Jurkat, Clone E6-1 (cell line): ENCODE measurements at regions not wholly inside any gene's neighbourhood (a gene's known extent, or its start where the extent isn't known, plus 50 kb on each side); places are given as distances from the start of the nearest gene placed in this dataset.
"Not testable (repeated sequence)": the region's sequence is repeated elsewhere in the genome, so short reads cannot be mapped to it uniquely, and the experiment has no call there.

Source experiments
- DNase-seq: peaks from one replicate; pipeline ENCODE4 v3.0.0-alpha.2; 2011; ENCODE audit warnings: low read depth, low spot score
- H3K4me3 ChIP-seq: 2 replicates; pipeline ENCODE4 v1.5.1; 2011; ENCODE audit warnings: mild to moderate bottlenecking, low read length, control low read depth, moderate library complexity

DNA sequence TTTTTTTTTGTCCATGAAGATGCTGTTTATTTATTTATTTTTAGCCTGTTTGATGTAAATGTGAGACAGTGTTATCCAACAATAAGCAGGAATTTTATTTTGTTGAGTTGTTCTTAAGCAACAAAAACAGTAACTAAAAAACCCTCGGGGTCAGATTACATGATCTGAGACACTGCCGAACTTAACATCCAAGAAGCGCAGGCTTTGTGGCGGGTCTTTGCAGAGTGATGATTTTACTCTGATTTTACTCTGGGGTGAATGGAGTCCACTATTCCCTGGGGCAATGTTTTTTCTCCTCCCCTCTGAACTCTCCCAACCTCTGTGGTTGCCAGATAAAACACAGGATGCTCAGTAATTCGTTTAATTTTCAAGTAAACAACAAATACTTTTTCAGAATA is 450.1 kb upstream of the B3GAT1 start:
- H3K4me3 ChIP-seq, result no peak overlapping the region
- no peak for DNase-seq

DNA sequence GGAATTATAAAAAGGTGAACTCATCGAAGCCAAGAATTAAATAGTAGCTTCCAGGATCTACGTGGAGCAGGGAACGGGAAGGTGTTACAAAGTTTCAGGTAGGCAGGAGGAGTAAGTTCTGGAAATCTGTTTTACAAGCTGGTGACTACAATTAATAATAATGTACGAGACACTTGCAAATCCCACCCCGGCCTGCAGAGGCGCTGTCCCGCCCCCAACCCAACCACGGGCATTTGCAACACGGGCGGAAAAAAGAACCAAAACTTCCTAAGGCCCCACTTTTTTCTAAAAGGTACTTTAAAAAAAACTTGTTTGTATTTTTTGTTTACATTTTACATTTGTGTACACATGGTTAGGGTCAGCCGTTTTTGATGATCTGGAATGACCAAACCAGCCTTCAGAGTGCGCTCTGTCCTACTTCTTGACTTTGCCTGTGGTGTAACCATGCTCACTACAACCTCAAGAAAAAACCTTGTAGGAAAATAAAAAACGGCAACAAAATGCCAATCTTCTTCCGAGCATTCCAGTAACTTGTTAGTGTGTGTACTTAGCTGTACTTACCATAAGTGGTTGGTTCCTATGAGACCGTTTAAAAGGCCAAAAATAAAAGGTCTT is 449.6 kb upstream of the B3GAT1 start:
- H3K4me3 ChIP-seq, result no peak overlapping the region
- no peak for DNase-seq

DNA sequence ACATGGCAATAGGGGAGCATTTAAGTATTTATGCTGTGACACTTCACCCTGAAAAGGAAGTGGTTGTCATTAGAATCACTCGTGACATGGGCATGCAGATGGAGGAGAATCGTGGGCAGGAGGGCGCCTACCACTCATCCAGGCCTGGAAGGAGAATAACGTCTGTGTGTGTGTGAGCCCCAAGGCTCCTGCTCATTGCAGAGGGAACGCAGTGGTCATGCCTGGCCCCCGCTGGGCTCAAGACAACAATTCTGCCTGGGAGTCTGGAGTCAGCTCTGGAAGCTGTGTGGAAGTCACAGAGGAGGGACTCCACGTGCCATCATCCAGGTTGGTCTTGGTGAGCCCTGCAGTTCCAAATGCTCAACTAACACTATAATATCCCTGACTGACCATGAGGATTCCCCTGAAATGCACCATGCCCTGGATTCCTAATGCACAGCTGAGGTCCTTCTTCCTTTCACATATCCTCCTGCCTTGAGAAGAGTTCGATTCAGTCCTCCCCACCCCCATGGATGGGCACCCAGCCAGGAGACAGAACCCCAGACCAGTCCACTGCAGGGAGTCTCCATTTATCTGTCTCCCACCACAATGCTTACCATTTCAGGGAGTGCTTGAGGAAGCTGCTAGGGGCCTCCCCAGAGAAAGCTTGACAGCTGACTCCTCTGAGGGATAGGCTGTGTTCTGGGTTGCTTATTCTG is 446.9 kb upstream of the B3GAT1 start:
- no peak for DNase-seq
- no peak overlapping the region for H3K4me3 ChIP-seq

DNA sequence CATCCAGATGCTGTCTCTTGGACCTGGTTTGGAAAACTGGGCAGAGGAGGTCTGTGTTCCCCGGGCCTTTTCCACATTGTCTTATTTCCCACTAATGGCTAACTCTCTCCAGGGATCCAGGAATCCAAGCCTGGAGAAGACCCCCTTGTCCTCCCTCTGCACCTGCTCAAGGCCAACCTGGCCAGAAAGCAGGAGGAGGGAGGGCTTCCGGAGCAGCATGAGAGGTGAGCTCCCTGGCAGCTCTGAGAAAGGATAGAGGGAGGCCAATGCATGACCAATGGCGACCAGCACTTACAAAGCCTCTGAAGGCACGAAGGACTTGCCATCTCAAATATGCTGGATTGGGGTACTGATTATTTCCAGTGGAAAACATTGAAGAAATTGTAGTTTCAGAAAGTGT is 445.0 kb upstream of the B3GAT1 start:
- no peak overlapping the region for H3K4me3 ChIP-seq
- no peak for DNase-seq

DNA sequence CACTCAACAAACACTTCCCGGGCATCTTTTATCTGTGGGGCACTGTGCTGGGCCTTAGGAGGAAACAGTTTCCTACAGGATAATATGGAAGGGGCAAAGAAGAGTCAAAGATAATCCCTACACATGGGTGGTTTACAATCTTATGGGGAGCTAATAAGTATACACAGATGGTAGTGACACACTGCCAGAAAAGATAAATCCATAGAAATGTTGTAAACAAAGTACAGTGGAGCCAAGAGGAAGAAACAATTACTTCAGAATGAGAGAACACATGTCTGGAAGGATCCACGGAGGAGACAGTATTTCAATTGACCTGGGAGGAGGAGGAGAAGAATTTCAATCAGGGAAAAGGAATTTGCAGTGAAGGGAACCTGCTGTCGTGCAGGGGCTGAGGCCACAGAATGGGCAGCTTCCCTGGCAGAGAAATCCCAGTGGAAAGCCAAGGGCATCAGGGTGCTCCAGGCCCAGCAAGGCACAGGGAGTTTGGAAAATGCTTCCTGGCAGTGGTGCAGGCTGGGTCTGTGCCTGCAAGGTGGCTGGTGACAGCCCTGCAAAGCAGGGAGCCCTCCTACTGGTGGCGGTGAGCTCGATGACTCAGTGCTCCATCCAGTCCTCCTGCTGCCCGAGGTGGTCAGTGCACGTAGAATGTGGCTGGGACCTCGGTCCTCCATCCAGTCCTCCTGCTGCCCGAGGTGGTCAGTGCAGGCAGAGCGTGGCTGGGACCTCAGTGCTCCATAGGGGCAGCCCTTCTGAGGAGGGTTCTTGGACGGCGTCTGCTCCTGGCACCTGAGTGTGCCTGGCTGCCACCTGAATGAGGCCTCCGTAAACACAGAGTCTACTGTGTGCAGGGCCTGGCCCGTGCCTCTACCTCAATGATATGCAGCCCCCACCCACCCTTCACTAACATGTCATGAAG is 444.3 kb upstream of the B3GAT1 start:
- DNase-seq, result no peak
- H3K4me3 ChIP-seq, result no peak overlapping the region

DNA sequence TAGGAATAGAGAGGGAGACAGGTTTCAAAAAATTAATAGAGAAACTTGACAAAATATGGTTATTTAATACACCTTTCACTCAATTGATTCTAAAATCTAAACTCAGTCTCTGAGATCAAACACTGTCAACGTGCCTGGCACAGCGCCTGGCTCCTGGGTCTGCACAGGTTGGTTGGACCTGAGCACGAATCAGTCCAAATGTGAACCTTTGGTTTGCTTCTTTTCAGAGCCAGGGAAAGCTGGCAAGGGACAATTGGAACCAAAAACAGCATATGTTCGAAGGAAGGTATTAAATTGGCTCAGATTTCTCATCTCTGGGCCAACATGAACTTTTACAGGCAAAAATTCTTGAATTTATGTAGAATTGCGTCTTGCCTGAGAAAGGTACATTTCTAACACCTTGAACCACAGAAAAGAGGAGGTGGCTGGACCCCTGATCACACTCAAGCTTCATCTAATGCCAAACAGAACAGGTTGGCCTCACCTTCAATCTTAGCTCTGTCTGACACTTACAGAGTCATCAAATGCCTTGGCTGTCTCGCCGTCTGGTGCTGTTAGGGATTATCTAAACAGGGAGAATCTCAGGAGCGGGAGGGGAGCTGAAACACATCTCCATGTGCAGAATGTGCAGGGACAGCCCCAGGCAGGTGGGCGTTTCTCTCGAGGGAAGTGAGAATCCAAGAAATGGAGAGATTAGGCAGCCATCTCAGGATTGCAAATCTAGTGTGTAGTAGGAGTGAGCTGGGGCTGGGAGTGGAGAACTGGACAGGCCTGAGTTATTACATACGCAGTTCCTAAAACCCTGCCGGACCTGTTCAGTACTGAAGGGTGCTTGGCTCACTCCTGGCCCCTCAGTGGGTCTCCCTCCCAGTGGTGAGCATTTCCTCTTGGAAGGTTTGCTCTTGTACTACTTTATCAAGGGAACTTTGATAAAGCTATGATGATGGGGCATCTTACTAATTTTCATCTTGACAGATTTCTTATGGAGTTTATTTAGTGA is 442.2 kb upstream of the B3GAT1 start:
- no peak overlapping the region for H3K4me3 ChIP-seq
- no peak for DNase-seq

DNA sequence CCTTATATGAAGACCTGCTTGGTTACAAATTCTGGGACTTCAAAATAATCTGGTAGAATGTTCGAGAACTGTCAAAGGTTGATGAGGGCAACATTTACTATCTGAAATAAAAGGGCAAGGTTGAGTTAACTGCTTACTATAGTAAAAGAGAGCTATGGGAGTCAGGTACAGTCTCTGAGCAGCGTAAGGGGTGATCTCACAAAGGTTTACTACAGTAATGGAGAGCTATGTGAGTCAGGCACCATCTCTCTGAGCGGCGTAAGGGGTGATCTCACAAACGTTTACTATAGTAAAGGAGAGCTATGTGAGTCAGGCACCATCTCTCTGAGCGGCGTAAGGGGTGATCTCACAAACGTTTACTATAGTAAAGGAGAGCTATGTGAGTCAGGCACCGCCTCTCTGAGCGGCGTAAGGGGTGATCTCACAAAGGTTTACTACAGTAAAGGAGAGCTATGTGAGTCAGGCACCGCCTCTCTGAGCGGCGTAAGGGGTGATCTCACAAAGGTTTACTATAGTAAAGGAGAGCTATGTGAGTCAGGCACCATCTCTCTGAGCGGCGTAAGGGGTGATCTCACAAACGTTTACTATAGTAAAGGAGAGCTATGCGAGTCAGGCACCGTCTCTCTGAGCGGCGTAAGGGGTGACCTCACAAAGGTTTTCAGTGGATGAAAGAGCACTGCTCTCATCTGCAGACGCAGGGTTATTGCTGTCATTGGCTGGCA is 439.6 kb upstream of the B3GAT1 start:
- DNase-seq, result not testable (repeated sequence)

DNA sequence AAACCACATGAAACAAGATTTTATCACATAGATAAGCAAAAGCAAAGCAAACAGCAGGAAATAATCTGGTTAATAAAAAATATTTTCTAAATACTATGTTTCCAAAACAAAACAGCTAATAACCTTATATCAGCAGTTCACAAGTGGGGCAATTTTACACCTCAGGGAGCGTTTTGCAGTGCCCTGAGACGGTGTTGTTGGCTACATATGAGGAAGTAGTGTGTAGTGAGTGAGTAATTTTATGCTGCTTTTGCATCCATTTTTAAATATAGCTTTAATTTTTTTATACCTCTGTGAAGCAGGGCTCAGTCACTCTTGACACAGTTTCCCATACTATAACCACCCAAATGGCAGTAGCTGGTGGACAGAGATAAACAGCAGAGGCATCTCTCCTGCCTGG is 438.5 kb upstream of the B3GAT1 start:
- H3K4me3 ChIP-seq, result no peak overlapping the region
- no peak for DNase-seq

More for the DNA sequence above, 439.6 kb upstream of the B3GAT1 start:
- not testable (repeated sequence) for H3K4me3 ChIP-seq

DNA sequence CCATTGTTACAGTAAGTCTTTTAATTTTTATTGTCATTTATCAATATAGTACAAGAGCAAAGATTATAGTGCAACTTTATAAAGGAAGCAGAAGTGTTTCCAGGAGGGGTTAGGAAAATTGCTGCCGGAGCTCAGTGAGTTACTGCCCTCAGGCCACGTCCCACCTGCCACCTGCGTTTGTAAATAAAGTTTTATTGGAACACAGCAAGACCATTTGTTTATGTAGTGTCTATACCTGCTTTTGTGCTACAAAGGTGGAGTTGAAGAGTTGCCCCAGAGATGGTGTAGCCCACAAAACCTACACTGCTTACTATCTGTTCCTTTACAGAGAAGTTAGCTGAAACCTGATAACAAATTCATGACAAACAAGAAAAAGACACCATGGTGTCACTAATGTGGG is 437.8 kb upstream of the B3GAT1 start:
- DNase-seq, result no peak
- H3K4me3 ChIP-seq, result no peak overlapping the region

DNA sequence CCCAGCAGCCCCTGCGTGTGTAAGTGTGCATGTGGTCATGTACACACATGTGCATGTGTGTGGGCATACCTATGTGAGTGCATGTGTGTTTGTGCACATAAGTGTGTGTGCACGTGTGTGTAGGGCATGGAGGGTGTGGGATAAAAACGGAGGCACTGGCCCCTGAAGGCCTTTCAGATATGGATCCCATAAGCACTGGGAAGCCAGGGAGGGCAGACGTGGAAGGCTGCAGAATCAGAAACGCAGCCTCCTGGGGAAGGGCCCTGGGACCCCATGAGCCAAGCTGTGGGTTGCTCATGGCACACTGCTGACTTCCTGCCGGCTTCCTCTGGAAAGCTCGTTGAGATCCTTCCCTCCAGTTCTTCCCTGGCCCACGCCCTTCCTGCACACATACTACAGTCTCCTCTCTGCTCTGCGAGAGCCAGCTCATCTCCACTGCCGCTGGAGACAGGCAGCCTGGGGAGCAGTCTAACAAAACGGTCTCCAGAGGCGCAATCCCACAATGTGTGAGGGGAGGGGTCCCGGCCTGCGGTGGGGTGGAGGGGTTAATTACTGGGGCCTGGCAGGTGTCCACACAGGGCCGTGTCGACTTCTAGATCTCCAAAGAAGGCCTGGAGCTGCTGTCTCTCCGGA is 435.2 kb upstream of the B3GAT1 start:
- no peak overlapping the region for H3K4me3 ChIP-seq
- DNase-seq, result no peak

DNA sequence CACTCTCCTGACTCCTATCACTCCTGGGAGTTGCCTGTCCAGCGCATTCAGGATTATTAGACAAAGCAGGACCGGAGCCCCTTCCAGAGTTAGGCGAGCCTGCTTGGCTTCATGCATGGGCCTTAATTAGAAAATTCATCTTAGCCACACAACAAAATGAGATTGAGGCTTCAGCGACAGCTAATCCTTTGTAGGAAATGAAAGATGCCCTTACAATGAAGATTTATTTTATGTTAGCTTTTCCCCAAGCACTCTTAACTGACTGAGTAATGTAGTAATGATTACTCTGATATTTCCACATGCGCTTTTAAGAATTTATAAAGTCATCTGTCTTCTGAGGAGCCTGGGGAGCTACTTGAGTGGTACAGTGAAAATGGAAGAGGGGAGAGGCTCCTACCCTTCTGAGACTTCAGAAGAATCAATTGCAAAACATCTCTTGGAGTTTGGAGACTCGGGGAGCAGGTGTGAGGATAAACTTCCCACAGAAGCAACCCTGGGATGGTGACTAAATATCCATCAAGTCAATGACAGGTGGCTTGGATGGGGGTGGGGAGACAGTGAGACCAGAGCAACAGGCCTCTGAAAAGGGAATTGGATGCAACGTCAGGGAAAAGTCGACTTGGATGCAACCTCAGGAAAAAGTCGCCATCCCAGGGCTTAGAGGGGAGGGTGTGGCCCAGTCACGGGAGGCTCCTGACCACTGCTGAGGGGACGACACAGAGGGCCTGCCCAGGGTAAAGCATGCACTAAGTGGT is 434.5 kb upstream of the B3GAT1 start:
- no peak overlapping the region for H3K4me3 ChIP-seq
- no peak for DNase-seq

DNA sequence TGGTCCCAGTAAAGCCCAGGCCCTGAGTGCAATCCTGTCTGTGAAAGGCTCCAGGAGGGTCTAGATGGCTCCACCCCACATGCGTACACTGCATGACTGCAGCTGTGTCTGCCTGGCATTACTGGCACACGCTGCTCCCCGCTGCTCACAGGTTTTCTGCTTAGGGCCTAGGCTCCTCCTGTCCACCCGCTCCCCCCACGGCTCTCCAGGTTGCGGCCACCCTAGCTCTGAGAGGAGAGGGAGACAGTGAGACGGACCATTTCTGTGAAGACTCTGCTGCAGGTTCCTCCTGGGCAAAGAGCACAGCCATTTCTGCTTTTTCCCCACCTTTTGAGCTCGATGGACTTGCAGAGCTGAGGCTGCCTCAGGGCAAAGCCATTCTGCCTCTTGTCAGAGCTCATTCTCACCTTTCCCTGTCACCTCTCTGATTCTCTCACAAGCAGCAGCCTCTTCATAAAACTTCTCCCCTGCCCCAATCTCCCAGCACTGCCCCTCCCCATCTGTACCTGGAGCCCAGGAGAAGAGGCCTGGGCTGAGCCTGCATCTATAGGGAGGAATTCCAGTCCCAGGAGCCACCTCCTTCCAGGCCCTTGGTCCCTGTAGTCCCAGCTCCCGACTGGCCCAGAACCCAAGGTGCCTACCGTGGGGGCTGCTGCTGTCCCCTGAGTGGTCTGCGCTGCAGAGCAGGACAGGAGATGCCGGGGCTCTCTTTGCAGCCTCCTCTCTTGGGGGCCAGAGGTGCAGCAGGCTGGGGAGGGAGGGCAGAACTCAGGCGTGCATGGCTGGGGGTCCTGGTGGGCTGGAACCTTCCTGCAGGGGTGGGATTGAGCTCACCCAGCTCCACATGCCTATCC is 433.7 kb upstream of the B3GAT1 start:
- H3K4me3 ChIP-seq, result no peak overlapping the region
- no peak for DNase-seq

DNA sequence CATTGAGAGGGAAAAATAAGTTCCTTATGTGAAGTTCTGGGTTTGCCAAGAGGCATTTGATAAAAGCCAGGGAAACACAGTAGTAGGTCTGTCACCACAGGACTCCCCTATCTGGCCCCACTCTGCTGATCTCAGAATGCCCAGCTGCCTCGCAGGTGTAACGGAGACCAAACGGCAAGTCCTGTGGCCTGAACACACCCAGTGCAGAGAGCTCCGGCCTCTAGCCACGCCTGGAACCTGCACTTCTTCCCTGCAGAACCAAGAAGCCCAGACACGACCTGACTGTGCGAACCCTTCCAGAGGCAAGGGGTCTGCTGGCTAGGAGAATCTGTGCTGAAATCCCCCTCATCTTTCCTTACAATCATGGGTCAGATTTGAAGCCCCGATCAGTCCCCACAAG is 432.8 kb upstream of the B3GAT1 start:
- no peak overlapping the region for H3K4me3 ChIP-seq

DNA sequence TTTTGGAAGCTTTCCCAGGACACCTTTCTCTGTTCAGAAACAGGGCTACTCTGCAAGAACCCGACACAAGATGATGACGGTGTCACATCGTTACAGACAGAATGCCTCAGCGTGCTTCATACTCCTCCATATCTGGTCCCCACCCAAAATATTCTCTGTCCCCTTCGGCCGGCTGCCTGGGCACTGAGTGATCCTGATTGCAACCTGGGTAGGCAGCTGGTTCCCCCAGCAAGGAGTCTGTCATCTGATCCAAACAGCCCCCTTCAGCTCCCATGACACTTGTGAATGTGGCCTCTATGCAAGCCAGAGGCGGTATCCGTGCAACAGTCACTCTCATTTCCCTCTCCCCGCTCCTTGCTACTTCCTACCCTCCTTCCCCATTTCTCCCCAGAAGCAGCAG is 431.7 kb upstream of the B3GAT1 start:
- DNase-seq, result no peak
- no peak overlapping the region for H3K4me3 ChIP-seq

More for the DNA sequence above, 432.8 kb upstream of the B3GAT1 start:
- no peak for DNase-seq

DNA sequence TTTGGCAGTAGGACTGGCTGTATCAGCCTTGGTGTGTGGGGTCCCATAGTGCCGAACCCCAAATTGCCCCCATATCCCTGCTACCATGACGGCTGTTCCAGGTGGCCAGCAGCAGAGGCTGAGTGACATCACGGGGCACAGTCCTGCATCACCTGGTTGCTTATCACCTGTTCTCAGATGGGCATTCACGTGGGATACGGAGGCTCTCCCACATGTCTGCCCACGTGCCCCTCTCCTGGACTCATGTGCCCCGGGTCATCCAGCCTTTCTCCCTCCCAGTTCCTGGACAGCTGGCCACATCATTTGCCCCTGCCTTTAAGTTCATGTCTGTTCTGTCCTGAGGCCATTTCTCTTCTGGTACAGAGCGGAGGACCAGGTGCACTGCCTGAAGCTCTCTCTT is 431.0 kb upstream of the B3GAT1 start:
- DNase-seq, result no peak
- H3K4me3 ChIP-seq, result no peak overlapping the region

DNA sequence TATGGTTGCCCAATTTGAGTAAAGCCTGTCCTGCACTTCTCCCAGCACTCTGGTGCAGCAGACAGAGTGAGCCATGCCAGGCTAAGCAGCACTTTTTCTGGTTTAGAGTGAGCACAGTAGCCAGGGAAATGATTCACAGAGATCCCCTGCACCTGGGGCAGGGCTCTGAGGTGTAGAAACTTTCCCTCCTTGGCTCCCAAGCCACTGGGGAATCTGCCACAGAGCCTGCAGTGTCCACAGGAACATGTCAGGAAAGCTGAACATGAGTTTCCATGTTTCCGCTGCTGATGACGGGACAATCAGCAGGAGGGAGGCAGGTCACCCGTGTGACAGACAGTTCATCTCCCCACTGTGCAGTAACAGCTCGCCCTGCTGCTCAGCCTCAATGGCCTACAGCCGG is 429.9 kb upstream of the B3GAT1 start:
- no peak for DNase-seq
- H3K4me3 ChIP-seq, result no peak overlapping the region
